HEK293T (cell line): ENCODE measurements at regions not wholly inside any gene's neighbourhood (a gene's known extent, or its start where the extent isn't known, plus 50 kb on each side); places are given as distances from the start of the nearest gene placed in this dataset.

ENCODE experiments used
- BHLHE40 ChIP-seq: fragments of 450-650 bp; IDR thresholded peaks from 2 replicates; pipeline ENCODE4 v1.6.1; 2016; ENCODE audit warnings: mild to moderate bottlenecking, moderate library complexity, borderline replicate concordance
- CTBP1 ChIP-seq: fragments of 450-650 bp; IDR thresholded peaks from 2 replicates; pipeline ENCODE4 v1.6.1; 2016; ENCODE audit warnings: borderline replicate concordance
- FOXK2 ChIP-seq: fragments of 450-650 bp; IDR thresholded peaks from 2 replicates; pipeline ENCODE4 v1.6.1; 2016; ENCODE audit warnings: mild to moderate bottlenecking
- FOXM1 ChIP-seq: fragments of 450-650 bp; IDR thresholded peaks from 2 replicates; pipeline ENCODE4 v1.6.1; 2017; ENCODE audit warnings: mild to moderate bottlenecking, borderline replicate concordance
- HDGF ChIP-seq: fragments of 450-650 bp; IDR thresholded peaks from 2 replicates; pipeline ENCODE4 v1.6.1; 2017; ENCODE audit warnings: antibody characterized with exemption, borderline replicate concordance
- LEF1 ChIP-seq: fragments of 450-650 bp; IDR thresholded peaks from 2 replicates; pipeline ENCODE4 v1.6.1; 2017; ENCODE audit warnings: mild to moderate bottlenecking, borderline replicate concordance
- SP1 ChIP-seq: fragments of 450-650 bp; IDR thresholded peaks from 2 replicates; pipeline ENCODE4 v1.6.1; 2017

- no peak for TF ChIP-seq CTBP1
- no peak for TF ChIP-seq FOXM1
- TF ChIP-seq BHLHE40: no peak
- no peak for TF ChIP-seq LEF1
- TF ChIP-seq FOXK2: no peak
- no peak for TF ChIP-seq SP1
- TF ChIP-seq HDGF: no peak
These were observed 261.5 kb upstream of the PCSK5 start for GRCh38 chr9:75628952-75629351.
